Tibial artery (tissue), 4 donors: ENCODE measurements at regions not wholly inside any gene's neighbourhood (a gene's known extent, or its start where the extent isn't known, plus 50 kb on each side); places are given as distances from the start of the nearest gene placed in this dataset.

ENCODE experiments used
- DNase-seq, 2 donors: peaks; one replicate each; pipeline ENCODE4 v3.0.0-alpha.2; 2019
- H3K27ac ChIP-seq, 2 donors: fragments of 200-600 bp; sonication (generic) in 1 of 2; 1 replicate in 1 of 2; 2 replicates in 1 of 2; pipeline ENCODE4 v1.5.1; 2018 to 2019; ENCODE audit warnings: mild to moderate bottlenecking in 1 of 2
- H3K27me3 ChIP-seq, 2 donors: fragments of 200-600 bp; sonication (generic) in 1 of 2; one replicate each; pipeline versions ENCODE4 v1.5.1 to v1.6.0; 2016 to 2019
- H3K36me3 ChIP-seq, 3 donors: fragments of 200-600 bp; sonication (generic) in 2 of 3; one replicate each; pipeline ENCODE4 v1.5.1; 2016 to 2019; ENCODE audit warnings: mild to moderate bottlenecking in 2 of 3
- H3K4me1 ChIP-seq, 4 donors: fragments of 200-600 bp; sonication (generic) in 2 of 4; 1 replicate in 3 of 4; 2 replicates in 1 of 4; pipeline ENCODE4 v1.5.1; 2016 to 2019
- H3K4me3 ChIP-seq, 2 donors: fragments of 200-600 bp; sonication (generic) in 1 of 2; 1 replicate in 1 of 2; 2 replicates in 1 of 2; pipeline ENCODE4 v1.5.1; 2018 to 2019; ENCODE audit warnings: mild to moderate bottlenecking in 2 of 2
- H3K9me3 ChIP-seq, 3 donors: fragments of 200-600 bp; sonication (generic) in 1 of 3; one replicate each; pipeline ENCODE4 v1.5.1; 2016 to 2019
- intact Hi-C: fragments of 100-400 bp; cut with DNase I; formaldehyde crosslinking; loops from one replicate; pipeline ENCODE4 v1.15.0; 2023; ENCODE audit warnings: low total_unique reads
- TF ChIP-seq, protein P1 (sequence below), 2 experiments: fragments of 200-600 bp in 1 of 2; fragments of 450-650 bp in 1 of 2; IDR thresholded peaks; one replicate each; pipeline ENCODE4 v1.5.1; 2017 to 2019; ENCODE audit warnings: antibody characterized with exemption in 2 of 2, mild to moderate bottlenecking in 1 of 2, moderate library complexity in 1 of 2

DNA sequence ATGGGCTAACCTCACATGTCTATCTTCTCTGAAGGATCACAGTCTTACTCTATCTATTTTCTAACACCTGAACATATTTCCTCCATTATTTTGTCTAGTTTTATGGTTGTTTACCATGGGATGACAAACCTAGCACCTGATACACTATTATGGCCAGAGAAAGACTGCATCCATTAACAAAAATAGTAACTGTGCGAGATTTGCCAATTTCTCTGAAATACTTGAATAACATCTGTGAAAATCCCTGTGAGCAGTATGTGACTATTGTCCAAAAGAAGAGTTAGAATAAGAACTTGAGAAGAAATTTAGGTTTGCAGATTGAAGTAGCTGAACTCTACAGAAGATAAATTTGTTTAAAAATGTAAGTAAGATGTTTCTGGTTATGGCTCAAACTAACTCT lies 142.0 kb upstream of the CDH11 start:
- TF ChIP-seq, protein P1, sequence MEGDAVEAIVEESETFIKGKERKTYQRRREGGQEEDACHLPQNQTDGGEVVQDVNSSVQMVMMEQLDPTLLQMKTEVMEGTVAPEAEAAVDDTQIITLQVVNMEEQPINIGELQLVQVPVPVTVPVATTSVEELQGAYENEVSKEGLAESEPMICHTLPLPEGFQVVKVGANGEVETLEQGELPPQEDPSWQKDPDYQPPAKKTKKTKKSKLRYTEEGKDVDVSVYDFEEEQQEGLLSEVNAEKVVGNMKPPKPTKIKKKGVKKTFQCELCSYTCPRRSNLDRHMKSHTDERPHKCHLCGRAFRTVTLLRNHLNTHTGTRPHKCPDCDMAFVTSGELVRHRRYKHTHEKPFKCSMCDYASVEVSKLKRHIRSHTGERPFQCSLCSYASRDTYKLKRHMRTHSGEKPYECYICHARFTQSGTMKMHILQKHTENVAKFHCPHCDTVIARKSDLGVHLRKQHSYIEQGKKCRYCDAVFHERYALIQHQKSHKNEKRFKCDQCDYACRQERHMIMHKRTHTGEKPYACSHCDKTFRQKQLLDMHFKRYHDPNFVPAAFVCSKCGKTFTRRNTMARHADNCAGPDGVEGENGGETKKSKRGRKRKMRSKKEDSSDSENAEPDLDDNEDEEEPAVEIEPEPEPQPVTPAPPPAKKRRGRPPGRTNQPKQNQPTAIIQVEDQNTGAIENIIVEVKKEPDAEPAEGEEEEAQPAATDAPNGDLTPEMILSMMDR (IDR thresholded peaks at IDR 0.05), result no peak
- no peaks in the 10 kb centered on the region for H3K27me3 ChIP-seq
- H3K4me3 ChIP-seq, result no peak overlapping the region
- intact Hi-C loops, result no loop called here
- no peak for DNase-seq
- H3K4me1 ChIP-seq, result no peaks in the 10 kb centered on the region
- H3K36me3 ChIP-seq, result no peaks in the 10 kb centered on the region
- H3K9me3 ChIP-seq, result no peaks in the 10 kb centered on the region
- H3K27ac ChIP-seq, result no peak overlapping the region

GRCh38 chr16:65260746-65261145 lies 138.9 kb upstream of the CDH11 start:
- Histone ChIP-seq H3K27me3 (no peaks in the 10 kb centered on the region), H3K36me3 (no peaks in the 10 kb centered on the region), H3K27ac (no peak overlapping the region), H3K4me1 (no peaks in the 10 kb centered on the region), H3K4me3 (no peak overlapping the region), H3K9me3 (no peaks in the 10 kb centered on the region)
- no peak for DNase-seq
- intact Hi-C loops, result no loop called here
- TF ChIP-seq, protein P1 (IDR thresholded peaks at IDR 0.05), result no peak

DNA sequence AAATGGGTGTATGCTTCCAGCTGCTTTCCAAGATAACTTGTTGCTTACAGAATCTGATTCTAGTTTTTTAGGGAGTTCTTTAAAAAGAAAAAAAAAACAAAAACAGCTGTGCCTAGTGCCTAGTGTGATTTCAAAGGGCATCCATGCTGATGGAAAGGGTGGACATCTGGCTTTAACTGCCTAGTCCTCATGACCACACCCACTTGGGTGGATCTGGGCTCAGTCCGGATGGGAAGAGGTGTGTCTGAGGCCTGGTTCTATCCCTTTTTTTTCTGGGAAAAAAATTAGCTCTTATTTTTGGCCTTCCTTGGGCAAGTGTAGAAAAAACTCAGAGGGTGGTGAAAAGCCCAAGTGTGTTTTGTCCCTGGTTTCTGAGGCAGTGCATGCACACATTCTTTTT lies 132.3 kb upstream of the CDH11 start:
- Histone ChIP-seq H3K27ac (no peak overlapping the region), H3K4me3 (no peak overlapping the region), H3K27me3 (no peaks in the 10 kb centered on the region), H3K36me3 (no peaks in the 10 kb centered on the region), H3K9me3 (no peaks in the 10 kb centered on the region), H3K4me1 (peaks cover 0 to 14% (median 4%) of the 10 kb centered on the region in 4 donors)
- TF ChIP-seq, protein P1 (IDR thresholded peaks at IDR 0.05), result no peak
- intact Hi-C loops, result no loop called here
- no peak for DNase-seq

- Histone ChIP-seq H3K27me3 (no peaks in the 10 kb centered on the region), H3K27ac (peak overlapping the region; percentile 71), H3K4me3 (no peak overlapping the region), H3K9me3 (no peaks in the 10 kb centered on the region), H3K4me1 (peaks cover 0 to 14% (median 4%) of the 10 kb centered on the region in 4 donors), H3K36me3 (no peaks in the 10 kb centered on the region)
- intact Hi-C loops, result no loop called here
- peak; percentile 68 to 85 for DNase-seq
- TF ChIP-seq, protein P1 (IDR thresholded peaks at IDR 0.05), result no peak
Measured at GRCh38 chr16:65249768-65250167, 127.9 kb upstream of the CDH11 start.

GRCh38 chr16:65244787-65245186 lies 122.9 kb upstream of the CDH11 start:
- TF ChIP-seq, protein P1 (IDR thresholded peaks at IDR 0.05), result no peak
- H3K9me3 ChIP-seq, result no peaks in the 10 kb centered on the region

More at GRCh38 chr16:65244787-65245186, 122.9 kb upstream of the CDH11 start:
- H3K27ac ChIP-seq, result no peak overlapping the region
- DNase-seq, result no peak
- no peaks in the 10 kb centered on the region for H3K27me3 ChIP-seq
- H3K36me3 ChIP-seq, result no peaks in the 10 kb centered on the region
- H3K4me1 ChIP-seq, result peaks cover 0 to 6% (median 3%) of the 10 kb centered on the region in 4 donors
- intact Hi-C loops, result no loop called here
- H3K4me3 ChIP-seq, result no peak overlapping the region
